ENCODE measurements at regions not wholly inside any gene's neighbourhood (a gene's known extent, or its start where the extent isn't known, plus 50 kb on each side); places are given as distances from the start of the nearest gene placed in this dataset.

DNA sequence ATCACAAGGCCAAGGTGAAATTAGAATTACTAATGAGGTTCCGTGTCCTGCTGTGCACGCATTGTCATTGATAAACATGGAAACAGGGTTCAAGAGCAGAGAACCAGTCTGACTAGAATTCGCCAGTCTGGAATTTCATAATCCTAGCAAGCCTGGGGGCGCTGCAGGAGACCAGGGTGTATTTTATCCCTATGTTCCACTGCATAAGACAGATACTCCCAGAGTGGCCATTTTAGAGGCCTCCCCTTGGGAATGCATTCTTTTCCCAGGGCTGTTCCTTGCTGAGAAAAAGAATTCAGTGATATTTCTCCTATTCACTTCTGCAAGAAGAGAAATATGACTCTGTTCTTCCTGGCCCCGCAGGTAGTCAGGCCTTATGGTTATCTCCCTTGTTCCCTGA lies 1387.7 kb downstream of the MAT2B start:
- TF ChIP-seq, protein P1, sequence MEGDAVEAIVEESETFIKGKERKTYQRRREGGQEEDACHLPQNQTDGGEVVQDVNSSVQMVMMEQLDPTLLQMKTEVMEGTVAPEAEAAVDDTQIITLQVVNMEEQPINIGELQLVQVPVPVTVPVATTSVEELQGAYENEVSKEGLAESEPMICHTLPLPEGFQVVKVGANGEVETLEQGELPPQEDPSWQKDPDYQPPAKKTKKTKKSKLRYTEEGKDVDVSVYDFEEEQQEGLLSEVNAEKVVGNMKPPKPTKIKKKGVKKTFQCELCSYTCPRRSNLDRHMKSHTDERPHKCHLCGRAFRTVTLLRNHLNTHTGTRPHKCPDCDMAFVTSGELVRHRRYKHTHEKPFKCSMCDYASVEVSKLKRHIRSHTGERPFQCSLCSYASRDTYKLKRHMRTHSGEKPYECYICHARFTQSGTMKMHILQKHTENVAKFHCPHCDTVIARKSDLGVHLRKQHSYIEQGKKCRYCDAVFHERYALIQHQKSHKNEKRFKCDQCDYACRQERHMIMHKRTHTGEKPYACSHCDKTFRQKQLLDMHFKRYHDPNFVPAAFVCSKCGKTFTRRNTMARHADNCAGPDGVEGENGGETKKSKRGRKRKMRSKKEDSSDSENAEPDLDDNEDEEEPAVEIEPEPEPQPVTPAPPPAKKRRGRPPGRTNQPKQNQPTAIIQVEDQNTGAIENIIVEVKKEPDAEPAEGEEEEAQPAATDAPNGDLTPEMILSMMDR (IDR thresholded peaks at IDR 0.05; ENCODE audit: low read length), result no peak
- TF ChIP-seq EZH2 (IDR thresholded peaks at IDR 0.05; ENCODE audit: borderline replicate concordance, low read length), result no peak
